Vagina (tissue), 2 donors: ENCODE measurements at regions not wholly inside any gene's neighbourhood (a gene's known extent, or its start where the extent isn't known, plus 50 kb on each side); places are given as distances from the start of the nearest gene placed in this dataset.

Source experiments
- POLR2A ChIP-seq, 2 donors: fragments of 450-650 bp; IDR thresholded peaks; one replicate each; pipeline ENCODE4 v1.6.1; 2017; ENCODE audit warnings: antibody characterized with exemption in 2 of 2, mild to moderate bottlenecking in 2 of 2, moderate library complexity in 2 of 2
- TF ChIP-seq, protein P1 (sequence below), 3 experiments: fragments of 450-650 bp in 2 of 3; fragments of 200-600 bp in 1 of 3; sonication (generic) in 1 of 3; IDR thresholded peaks; one replicate each; pipeline ENCODE4 v1.5.1; 2017 to 2019; ENCODE audit warnings: antibody characterized with exemption in 3 of 3, mild to moderate bottlenecking in 2 of 3, moderate library complexity in 2 of 3

GRCh38 chr9:126125177-126125576, 201.5 kb upstream of the MVB12B start:
- no peak for TF ChIP-seq POLR2A (IDR thresholded peaks at IDR 0.05)
- TF ChIP-seq, protein P1, sequence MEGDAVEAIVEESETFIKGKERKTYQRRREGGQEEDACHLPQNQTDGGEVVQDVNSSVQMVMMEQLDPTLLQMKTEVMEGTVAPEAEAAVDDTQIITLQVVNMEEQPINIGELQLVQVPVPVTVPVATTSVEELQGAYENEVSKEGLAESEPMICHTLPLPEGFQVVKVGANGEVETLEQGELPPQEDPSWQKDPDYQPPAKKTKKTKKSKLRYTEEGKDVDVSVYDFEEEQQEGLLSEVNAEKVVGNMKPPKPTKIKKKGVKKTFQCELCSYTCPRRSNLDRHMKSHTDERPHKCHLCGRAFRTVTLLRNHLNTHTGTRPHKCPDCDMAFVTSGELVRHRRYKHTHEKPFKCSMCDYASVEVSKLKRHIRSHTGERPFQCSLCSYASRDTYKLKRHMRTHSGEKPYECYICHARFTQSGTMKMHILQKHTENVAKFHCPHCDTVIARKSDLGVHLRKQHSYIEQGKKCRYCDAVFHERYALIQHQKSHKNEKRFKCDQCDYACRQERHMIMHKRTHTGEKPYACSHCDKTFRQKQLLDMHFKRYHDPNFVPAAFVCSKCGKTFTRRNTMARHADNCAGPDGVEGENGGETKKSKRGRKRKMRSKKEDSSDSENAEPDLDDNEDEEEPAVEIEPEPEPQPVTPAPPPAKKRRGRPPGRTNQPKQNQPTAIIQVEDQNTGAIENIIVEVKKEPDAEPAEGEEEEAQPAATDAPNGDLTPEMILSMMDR (IDR thresholded peaks at IDR 0.05), result no peak
